NCI-H2029 (cell line): ENCODE measurements at regions not wholly inside any gene's neighbourhood (a gene's known extent, or its start where the extent isn't known, plus 50 kb on each side); places are given as distances from the start of the nearest gene placed in this dataset.

Experiments
- DNase-seq: peaks from one replicate; lab custom pipeline; 2025; lab: John Stamatoyannopoulos, UW

DNA sequence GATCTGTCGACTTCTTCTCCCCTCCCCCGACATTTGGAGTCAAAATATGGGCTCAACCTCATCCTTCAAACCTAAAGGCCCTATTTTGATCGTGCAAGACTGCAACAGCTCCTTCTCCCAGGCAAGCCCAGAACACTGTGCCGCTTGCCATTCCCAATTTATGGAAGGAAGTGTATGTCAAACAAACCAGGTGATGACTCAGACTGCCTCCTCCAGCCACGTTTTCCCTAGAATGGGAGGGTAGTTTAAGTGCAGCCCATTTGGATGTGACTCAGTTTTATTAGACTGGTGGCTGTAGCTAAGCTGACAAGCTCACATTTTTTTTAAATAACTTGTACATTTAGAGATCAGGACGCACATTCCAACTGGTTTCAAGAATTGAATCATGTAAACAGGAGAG is 570.4 kb upstream of the DIPK2B start:
- no peak for DNase-seq

DNA sequence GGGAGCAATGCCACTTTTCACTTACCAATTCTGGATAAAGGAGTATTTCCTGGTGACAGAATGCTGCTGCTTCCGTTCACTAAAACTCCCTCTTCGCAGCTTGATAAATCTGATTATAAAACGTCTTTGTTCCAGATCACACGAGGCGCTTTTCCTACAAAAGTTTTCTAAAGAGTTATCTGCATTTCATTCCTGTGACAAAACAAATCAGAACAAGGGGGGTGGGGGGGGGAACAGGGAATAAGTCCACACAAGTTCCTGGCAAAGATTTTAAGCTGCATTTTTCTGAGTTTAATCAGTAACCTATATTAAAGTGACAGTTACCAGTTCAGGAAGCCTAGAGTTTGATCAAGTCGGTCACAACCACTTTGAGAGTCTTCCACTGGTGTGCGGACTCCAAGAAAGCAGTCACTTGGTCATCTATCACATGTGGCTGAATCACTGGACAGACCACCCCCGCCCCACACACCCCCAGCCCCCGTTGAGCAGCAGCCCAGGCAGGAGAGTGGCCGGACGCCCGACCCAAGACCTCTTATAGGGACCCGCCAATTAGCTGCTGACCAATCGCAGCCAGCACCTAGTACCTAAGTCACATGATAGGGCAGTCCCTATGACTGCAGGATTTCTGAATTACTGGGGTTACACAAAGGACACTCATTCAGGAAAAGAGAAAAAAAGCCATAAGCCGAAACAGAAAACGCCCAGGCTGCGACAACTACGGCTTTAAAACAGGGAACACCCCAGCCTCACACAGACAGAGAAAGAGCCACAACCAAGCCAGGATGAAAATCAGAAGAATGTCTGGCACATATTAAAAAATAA is 569.3 kb upstream of the DIPK2B start:
- no peak for DNase-seq

DNA sequence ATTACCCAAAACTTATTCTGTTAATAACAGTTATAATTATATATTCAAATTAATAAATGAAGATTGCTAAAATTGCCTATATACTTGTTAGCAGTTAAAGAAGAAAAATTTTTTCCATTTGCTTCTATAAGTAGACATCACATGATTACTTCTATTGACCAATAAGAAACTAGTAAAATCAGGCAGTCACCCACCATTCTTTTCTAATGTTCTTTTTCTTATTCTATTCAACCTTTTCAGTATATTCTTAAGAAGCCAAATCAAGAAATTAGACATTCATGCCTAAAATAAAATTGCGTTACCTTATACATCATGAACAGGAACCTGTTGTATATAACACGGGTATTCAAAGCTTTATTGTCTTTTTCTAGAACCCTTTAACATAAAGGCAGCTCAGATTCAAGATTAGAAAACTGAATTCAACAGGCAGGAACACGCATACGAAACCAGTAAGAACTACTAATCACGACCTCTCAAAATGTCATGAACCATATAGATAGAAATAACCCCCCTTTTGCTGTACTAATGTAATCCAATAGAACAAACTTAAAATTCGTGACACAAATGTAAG is 568.1 kb upstream of the DIPK2B start:
- no peak for DNase-seq

DNA sequence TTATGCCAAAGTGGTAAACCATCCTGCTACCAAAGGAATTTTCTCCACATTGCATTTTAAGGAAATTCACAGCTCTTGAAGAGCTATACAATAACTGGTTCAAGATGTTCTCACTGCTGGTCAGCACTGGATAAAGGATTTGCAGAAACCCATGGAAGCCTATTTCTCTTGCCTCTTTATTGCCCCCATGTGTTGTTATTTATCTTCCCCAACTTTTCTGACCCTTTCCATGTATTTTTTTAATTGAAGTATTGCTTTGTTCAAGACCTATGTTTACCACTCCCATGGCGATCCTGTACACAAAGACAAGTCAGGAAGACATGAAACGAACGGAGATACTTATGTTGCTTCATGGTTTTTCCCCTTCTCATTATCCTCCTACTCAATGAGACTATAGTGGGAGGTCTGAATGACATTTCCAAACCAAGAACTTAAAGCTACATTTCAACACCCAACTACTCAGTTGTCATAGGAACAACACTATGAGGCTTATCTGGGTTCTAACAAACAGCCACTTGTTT is 566.4 kb upstream of the DIPK2B start:
- no peak for DNase-seq

DNA sequence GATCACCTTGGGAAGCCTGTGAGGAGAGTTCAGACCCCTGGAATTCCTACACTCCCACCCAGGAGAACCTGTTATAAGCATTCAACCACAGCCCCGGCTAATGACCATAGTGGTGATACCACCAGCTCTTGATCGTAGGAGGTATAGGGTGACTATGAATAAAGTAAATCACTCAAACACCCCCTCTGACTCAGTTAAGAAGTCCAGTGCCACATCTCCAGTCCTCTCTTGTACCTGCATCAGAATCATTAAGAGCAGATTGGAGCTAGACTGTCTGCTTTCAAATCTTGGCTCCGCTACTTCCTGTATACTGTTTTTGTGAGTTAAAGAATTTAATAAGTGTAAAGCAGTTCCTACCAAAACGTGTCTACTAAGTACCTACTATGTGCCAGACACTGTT is 565.1 kb upstream of the DIPK2B start:
- DNase-seq = no peak

DNA sequence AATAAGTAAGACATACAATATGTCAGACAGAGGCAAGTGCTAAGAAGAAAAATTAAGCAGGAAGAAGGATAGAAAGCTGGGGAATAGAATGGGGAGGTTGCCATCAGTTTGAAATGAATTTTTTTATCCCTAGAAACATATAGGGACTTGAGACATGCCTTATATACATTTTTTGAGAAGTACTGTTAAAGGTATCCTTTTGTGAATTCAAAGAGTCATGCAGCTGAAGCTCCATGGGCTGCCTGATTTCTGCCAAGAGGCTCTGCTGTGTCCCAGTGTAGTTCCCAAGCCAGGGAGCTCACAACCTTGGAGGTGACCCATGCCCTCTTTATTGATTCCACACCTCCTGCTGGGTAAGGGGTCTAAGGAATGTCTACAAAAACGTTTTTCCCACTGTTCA is 564.6 kb upstream of the DIPK2B start:
- no peak for DNase-seq

DNA sequence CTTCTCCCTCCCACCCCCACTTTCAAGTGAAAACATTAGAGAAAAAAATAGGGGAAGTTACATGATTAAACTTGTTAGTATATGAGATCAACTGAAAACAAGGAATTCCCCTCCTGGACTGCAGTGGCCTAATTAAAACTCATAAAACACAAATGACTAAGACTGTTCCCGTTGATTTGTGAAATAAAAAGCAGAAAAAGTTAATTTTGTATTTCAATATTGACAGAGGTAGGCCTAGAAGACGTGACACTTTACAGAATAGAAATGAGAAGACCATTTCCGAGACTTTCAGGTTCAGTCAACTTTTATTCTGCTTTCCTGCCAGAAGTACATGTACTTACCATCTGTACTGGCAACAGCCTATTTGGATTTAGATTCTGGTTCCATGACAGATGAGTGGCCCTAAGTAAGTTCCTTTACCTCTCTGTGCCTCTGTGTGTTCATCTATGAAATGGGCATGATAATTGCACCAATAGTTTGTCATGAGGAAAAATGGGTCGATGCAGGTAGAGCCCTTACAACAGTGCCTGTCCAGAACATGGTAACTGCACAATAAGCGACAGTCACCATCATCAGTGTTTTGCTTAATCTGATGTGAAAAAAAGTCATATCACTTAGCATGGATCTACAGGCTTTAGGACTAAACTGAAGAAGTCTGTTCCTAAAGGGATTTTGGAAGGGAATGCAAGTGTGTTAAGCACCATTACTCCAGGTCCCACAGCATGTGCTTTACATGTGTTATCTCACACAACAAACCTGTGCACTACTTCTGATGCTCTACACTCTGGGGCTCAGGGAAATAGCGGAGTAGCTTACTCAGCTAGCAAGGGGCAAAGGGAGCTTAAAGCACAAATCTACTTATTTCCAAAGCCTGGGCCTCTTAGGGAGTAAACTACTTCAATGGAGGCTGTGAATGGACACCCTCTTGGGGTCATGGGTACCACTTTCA is 562.3 kb upstream of the DIPK2B start:
- DNase-seq = no peak

DNA sequence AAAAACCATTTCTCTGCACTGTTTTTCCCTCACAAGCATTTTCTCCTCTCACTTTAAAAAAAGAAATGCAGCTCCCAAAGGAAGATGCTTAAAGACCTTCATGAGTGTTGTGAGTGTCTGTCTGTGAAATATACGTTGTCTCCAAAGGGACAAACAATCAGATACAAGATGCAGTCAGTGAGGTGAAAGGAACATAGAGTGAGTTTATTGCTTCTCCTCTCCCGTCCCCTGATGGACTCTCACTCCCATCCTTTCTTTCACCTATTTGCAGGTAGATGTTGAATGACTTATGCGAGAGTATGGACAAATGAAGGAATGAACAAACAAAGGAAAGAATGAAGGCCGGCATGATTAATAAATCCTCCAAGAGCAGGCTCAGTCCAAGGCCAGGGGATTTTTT is 561.2 kb upstream of the DIPK2B start:
- no peak for DNase-seq

DNA sequence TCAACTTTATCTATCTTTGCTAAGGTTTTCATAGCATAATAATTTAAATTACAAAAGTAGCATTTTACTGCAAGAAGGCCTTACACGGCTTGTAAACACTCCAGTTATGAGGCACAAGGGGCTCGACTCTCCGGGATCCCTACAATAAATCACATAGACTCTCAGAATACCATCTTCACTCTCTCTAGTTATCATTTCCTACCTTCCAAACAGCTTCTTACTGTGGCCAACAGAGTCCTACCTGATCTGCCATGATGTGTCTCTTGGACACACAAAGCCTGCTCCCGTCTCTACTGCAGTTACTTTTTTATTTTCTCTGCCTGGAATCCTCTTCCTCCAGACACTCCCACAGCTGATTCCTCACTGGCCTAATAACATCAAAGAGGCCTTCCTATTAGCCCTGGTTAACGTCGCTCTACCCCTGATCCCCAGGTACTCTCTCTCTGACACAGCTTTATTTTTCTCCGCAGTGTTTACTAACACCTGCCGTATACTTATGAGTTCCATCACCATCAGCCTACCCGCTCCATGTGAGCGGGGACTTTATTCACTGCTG is 559.6 kb upstream of the DIPK2B start:
- DNase-seq = no peak

DNA sequence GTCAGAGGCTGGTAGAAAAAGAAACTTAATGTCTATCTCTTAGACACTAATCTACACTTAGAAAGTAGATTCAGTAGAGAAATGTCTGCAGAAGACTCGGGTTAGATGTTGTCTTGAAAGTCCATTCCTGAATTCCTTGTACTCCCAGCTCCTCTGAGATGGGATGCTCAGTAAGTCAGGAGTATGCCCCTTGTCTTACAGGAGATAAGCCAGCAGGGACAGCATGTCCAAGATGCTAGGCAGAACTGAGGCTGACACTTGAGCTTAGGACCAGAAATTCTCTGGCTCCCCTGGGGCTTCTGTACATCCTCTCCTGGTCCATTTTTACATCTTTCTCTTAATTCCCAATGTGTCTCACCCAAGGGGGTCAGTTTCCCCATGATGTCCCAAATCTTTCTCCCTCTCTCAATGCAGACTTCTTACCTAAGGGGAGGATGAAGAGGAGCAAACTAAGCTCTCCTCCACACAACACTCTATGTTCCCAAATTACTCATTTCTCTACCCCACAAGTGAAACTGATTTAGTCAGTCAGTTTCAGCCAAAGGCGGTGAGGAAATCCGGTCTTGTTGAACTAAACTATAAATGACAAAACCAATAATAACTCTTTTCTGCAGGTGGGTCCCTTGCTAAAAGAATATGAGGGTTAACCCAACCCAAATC is 558.2 kb upstream of the DIPK2B start:
- DNase-seq = no peak

DNA sequence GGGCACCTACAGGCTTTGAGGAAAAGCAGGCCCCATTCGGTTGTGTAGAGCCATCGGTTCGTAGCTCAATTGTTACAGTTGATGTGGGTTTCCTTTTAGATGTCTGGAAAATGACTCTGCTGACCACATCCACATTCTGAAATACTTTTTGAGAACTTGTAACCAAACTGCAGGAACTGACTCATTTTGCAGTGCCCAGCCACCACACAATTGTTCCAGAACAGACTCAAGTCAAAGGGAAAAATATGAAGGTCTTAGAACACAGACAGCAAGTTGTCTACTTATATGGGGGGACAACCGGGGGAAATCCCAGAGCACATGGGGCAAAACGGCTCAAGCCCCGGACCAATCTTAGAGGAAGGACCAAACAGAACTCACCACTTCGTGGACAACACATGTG is 557.6 kb upstream of the DIPK2B start:
- no peak for DNase-seq

DNA sequence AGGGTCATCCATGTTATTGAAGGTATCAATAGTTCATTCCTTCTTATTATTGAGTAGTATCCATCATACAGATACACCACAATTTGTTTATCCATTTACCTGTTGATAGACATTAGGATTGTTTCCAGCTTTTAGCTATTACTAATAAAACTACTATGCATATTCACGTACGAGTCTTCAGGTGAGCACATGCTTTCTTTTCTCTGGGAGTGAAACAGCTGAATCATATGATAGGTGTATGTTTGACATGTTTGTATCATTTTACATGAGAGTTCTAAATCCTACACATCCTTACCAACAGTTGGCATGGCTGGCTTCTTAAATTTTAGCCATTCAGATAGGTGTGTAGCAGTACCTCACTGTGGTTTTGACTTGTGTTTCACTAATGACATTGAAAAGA is 556.6 kb upstream of the DIPK2B start:
- no peak for DNase-seq

DNA sequence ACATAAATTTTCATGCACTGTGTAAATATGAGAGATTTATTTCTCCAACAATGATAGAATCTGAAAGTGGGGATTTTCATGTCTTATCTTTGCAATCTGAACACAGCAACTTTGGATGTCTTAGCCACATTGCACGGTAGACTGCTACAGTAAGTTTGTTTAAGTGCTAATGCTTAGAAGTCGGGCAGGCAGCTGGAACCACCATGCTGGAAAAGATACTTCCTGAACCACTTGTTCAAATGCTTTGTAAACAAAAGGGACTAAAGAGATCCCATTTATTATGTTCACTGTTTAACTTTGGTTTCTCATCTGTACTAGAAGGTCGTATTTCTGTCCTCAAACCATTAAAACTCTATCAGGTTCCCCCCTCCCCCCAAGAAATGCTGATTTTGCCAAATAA is 555.9 kb upstream of the DIPK2B start:
- peak; percentile 49 for DNase-seq

DNA sequence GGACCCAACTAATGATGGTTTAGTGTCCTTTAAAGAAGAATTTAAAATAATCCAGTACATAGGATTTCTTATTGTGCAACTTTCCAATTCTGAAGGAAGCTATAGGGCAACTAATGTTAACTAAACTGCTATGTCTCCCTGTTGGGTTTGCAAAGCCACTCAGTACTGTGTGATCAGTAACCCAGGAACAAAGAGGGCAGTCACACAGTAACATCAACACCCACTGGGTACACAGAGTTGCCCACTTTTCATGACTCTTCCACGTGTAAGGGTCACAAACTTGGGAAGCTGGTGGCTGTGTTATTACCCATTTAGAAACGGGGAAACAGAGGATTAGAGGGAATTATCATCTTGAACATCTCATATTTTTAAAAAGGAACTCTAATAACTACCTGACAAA is 555.0 kb upstream of the DIPK2B start:
- DNase-seq = no peak

DNA sequence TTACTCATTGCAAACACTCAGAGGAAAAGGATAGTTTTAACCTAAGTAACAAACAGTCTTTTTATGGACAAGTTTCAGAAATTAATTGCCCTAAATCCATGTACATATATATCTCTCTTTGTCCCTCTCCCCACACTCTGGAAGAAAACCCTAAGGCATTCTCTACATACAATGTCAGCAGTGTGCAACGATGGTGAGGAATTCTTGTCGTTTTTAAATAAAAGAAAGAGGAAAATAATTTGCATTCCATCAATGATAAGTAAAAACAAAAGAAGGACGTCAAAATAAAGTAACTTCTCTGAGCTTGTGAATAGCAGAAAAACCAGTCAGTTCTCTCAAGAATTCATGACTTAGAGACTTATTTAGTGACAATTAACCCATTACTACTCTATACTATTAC is 550.5 kb upstream of the DIPK2B start:
- DNase-seq = no peak

DNA sequence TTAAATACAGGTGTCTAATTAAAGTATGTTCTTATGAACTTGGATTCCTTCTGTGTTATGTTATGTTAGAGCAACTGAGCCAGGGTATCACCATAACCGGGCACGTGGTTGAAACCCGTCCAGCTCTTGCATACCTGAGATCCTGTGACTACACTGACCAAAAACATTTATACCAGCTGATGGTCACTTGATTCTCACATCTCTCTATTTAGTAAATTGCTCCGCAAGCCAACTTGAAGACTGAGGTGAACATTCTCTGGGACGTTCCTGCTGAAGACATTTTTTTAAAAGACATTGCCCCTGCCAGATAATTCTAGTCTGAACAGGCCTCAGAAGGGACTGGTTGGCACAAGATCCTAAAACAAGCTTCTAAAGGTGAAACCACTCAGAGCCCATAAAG is 550.0 kb upstream of the DIPK2B start:
- no peak for DNase-seq

DNA sequence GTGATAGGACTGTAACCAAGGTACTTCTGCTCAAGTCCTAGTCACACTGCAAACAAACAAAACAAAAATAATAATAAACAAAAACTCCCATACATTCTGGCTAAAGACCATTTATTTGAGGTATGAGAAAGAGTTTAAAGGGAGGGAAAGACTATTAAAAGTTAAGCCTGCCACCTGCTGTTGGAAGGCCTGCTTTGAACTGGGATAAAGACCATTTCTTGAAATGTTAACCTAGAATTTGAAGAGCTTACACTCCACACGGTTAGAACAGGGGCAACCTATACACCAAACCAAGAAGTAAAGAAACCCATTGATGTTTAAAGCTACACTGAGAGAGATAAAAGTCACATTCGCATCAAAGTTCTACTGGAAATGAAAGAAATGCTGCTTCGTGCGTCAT is 548.7 kb upstream of the DIPK2B start:
- no peak for DNase-seq

DNA sequence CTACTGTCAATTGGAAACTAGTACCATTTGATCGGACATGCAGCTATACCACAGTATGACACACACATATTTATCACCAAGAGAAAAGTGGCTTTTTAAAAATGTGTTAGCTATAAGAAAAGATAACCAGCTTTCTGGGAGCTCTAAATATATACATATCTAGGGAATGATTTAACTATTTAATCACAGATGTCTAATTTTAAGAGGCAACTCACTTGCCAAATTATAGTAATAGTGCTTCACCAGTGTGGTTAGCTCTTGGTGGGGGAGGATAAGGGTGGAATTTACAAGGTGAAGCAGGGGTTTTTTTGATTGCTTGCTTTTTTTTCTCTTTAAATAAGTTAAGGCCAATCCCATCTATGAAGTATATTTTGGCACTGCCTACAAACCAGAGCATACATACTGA is 547.7 kb upstream of the DIPK2B start:
- DNase-seq = no peak

DNA sequence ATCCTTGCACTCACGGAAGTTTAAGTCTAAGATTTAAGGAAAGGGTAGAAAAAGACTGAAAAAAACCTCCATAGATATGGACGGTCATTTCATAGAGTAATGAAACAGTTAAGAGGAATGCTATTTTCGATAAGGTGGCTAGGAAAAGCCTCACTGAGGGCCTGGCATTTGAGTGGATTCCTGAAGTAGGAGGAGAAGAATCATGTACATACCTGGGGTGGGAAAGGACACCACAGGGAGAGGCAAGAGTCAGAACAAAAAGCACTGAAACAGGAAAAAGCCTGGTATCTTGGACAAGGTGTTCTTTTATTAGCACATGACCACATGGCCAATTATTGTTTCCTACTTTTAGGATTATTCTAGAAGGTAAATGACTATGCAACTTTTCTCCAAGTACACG is 547.2 kb upstream of the DIPK2B start:
- no peak for DNase-seq

DNA sequence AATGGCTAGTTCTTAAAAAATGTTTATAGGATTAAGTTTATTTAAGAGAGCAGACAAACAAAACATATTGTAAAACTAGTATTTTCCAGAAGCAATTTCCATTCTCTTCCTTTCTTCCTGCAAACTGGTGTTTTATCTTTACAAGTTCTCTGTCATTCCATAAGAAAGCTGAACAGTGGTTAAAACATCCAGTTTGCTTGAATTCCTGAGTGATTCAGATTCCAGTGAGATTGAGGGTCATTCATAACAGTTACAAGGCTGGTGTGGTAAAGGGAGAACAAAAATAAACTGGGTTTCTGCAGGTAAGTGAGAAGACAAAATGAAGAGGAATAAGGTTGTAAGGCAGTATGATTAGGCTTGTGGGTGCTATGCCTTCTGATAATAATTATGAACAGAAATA is 544.8 kb upstream of the DIPK2B start:
- DNase-seq = no peak

DNA sequence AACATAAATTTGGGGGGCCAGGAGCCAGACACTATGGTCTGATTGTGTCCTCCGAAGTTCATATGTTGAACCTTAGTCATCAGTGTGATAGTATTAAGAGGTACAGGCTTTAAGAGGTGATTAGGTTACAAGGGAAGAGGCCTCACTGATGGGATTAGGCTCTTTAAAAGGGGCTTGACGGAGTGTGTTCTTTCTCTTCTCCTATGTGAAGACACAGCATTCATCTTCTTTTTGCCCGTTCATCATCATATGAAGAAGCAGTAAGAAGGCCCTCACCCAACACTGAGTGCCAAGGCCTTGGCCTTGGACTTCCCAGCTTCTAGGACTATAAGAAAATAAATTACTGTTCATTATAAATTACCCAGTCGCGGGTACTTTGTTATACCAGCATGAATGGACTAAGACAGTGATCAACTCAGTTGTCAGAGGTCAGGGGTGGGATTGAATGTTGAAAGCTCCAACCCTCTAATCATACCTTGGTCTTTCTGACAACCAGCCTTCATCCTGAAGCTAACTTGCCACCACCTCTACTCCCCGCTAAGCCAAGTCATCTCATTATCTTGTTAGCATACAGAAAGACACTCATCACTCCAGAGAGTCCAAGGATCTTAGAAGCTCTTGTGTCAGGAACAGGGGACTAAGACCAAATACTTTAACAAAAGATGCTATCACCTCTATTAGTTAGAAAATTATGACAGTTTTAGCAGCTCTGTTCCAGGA is 543.4 kb upstream of the DIPK2B start:
- no peak for DNase-seq
